ENCODE measurements at regions not wholly inside any gene's neighbourhood (a gene's known extent, or its start where the extent isn't known, plus 50 kb on each side); places are given as distances from the start of the nearest gene placed in this dataset.

- H3K36me3 ChIP-seq (ENCODE audit: insufficient read depth, low read length, poor library complexity, severe bottlenecking) = no peaks in the 10 kb centered on the region
- no peaks in the 10 kb centered on the region for H3K27me3 ChIP-seq (replicated peaks; ENCODE audit: insufficient read depth, low read depth, low read length, poor library complexity)
- POLR2A ChIA-PET (ENCODE audit: low non-redundant PET) = no interaction called here
- H3K4me3 ChIP-seq (ENCODE audit: low read depth, low read length, poor library complexity, severe bottlenecking) = no peak overlapping the region
- TF ChIP-seq EZH2 (IDR thresholded peaks at IDR 0.05; ENCODE audit: borderline replicate concordance, low read depth, low read length, poor library complexity, severe bottlenecking) (no peak), CTCF (conservative IDR thresholded peaks at IDR 0.05; ENCODE audit: low read depth, low read length) (no peak)
- intact Hi-C loops (cut with micrococcal nuclease; ENCODE audit: unreplicated experiment) = no loop called here
- no peak for DNase-seq (ENCODE audit: low spot score)
- H3K4me1 ChIP-seq (ENCODE audit: insufficient read depth, low read length, poor library complexity, severe bottlenecking) = no peaks in the 10 kb centered on the region
- CTCF ChIA-PET = no interaction called here
- no peaks in the 10 kb centered on the region for H3K9me3 ChIP-seq (ENCODE audit: low read depth, low read length, poor library complexity, severe bottlenecking)
- H3K27ac ChIP-seq (ENCODE audit: low read depth, low read length, poor library complexity, severe bottlenecking) = no peak overlapping the region
- no TSS peak for BruUV-seq (replicated peaks)
Observed at GRCh38 chr3:72247126-72247525, 462.2 kb upstream of the PROK2 start.

GRCh38 chr3:72246685-72247084, 461.7 kb upstream of the PROK2 start:
- Histone ChIP-seq H3K27ac (ENCODE audit: low read depth, low read length, poor library complexity, severe bottlenecking) (no peak overlapping the region), H3K9me3 (ENCODE audit: low read depth, low read length, poor library complexity, severe bottlenecking) (no peaks in the 10 kb centered on the region), H3K4me3 (ENCODE audit: low read depth, low read length, poor library complexity, severe bottlenecking) (no peak overlapping the region), H3K27me3 (replicated peaks; ENCODE audit: insufficient read depth, low read depth, low read length, poor library complexity) (no peaks in the 10 kb centered on the region), H3K36me3 (ENCODE audit: insufficient read depth, low read length, poor library complexity, severe bottlenecking) (no peaks in the 10 kb centered on the region), H3K4me1 (ENCODE audit: insufficient read depth, low read length, poor library complexity, severe bottlenecking) (no peaks in the 10 kb centered on the region)
- ChIA-PET POLR2A (ENCODE audit: low non-redundant PET) (no interaction called here), CTCF (no interaction called here)
- TF ChIP-seq CTCF (conservative IDR thresholded peaks at IDR 0.05; ENCODE audit: low read depth, low read length) = no peak
- TF ChIP-seq EZH2 (IDR thresholded peaks at IDR 0.05; ENCODE audit: borderline replicate concordance, low read depth, low read length, poor library complexity, severe bottlenecking) = no peak
- DNase-seq (ENCODE audit: low spot score) = no peak
- intact Hi-C loops (cut with micrococcal nuclease; ENCODE audit: unreplicated experiment) = no loop called here
- no TSS peak for BruUV-seq (replicated peaks)

- ChIA-PET CTCF (no interaction called here), POLR2A (ENCODE audit: low non-redundant PET) (no interaction called here)
- H3K36me3 ChIP-seq (ENCODE audit: insufficient read depth, low read length, poor library complexity, severe bottlenecking) = no peaks in the 10 kb centered on the region
- intact Hi-C loops (cut with micrococcal nuclease; ENCODE audit: unreplicated experiment) = no loop called here
- no peak for DNase-seq (ENCODE audit: low spot score)
- H3K9me3 ChIP-seq (ENCODE audit: low read depth, low read length, poor library complexity, severe bottlenecking) = no peaks in the 10 kb centered on the region
- TF ChIP-seq EZH2 (IDR thresholded peaks at IDR 0.05; ENCODE audit: borderline replicate concordance, low read depth, low read length, poor library complexity, severe bottlenecking) (no peak), CTCF (conservative IDR thresholded peaks at IDR 0.05; ENCODE audit: low read depth, low read length) (no peak)
- no peak overlapping the region for H3K27ac ChIP-seq (ENCODE audit: low read depth, low read length, poor library complexity, severe bottlenecking)
- no peaks in the 10 kb centered on the region for H3K4me1 ChIP-seq (ENCODE audit: insufficient read depth, low read length, poor library complexity, severe bottlenecking)
- H3K27me3 ChIP-seq (replicated peaks; ENCODE audit: insufficient read depth, low read depth, low read length, poor library complexity) = no peaks in the 10 kb centered on the region
- no TSS peak for BruUV-seq (replicated peaks)
- no peak overlapping the region for H3K4me3 ChIP-seq (ENCODE audit: low read depth, low read length, poor library complexity, severe bottlenecking)
Observed at GRCh38 chr3:72245183-72245811, 460.3 kb upstream of the PROK2 start.
